H1 (cell line): ENCODE measurements at regions not wholly inside any gene's neighbourhood (a gene's known extent, or its start where the extent isn't known, plus 50 kb on each side); places are given as distances from the start of the nearest gene placed in this dataset.

Experiments used
- CTCF ChIA-PET: fragments of 300-600 bp; sonication (Branson Sonifier 250); formaldehyde crosslinking; loops from one replicate; lab custom pipeline; 2021; ENCODE audit not compliant: partially characterized antibody; lab: Charles Lee
- POLR2A ChIA-PET: fragments of 300-600 bp; sonication (Branson Sonifier 250); formaldehyde crosslinking; loops from one replicate; lab custom pipeline; 2021; ENCODE audit warnings: inconsistent platforms; ENCODE audit not compliant: partially characterized antibody; lab: Charles Lee
- DNase-seq, 2 experiments: peaks; one replicate each; pipeline versions ENCODE4 v3.0.0 to v3.0.0-alpha.2; 2010 to 2022; ENCODE audit warnings: low spot score in 2 of 2, low read depth in 1 of 2, mixed read lengths in 1 of 2
- FAIRE-seq: peaks from 2 replicates; lab custom pipeline; 2011; peaks lifted over from hg19 to GRCh38; lab: Jason Lieb, UNC
- H2AFZ ChIP-seq: 2 replicates; pipeline ENCODE4 v1.8.1; 2012; ENCODE audit warnings: low read length, inconsistent platforms
- H2AK5ac ChIP-seq: 2 replicates; pipeline ENCODE4 v1.6.1; 2013; ENCODE audit warnings: low read depth, low read length
- H2BK120ac ChIP-seq: replicated peaks from 2 replicates; pipeline ENCODE3; 2013; ENCODE audit warnings: low read depth, low read length, inconsistent platforms
- H2BK12ac ChIP-seq: 2 replicates; pipeline ENCODE4 v1.6.1; 2013; ENCODE audit warnings: low read depth, low read length
- H2BK15ac ChIP-seq: 2 replicates; pipeline ENCODE4 v1.6.1; 2013; ENCODE audit warnings: low read length
- H2BK20ac ChIP-seq: 2 replicates; pipeline ENCODE4 v1.6.1; 2013; ENCODE audit warnings: low read length
- H2BK5ac ChIP-seq: 2 replicates; pipeline ENCODE4 v1.6.1; 2013; ENCODE audit warnings: low read depth, low read length
- H3K14ac ChIP-seq: 2 replicates; pipeline ENCODE4 v1.6.1; 2013; ENCODE audit warnings: inconsistent platforms; ENCODE audit not compliant: insufficient read length
- H3K18ac ChIP-seq: 2 replicates; pipeline ENCODE4 v1.6.1; 2013; ENCODE audit warnings: low read length; ENCODE audit errors: extremely low read depth
- H3K23ac ChIP-seq: 2 replicates; pipeline ENCODE4 v1.6.1; 2013; ENCODE audit warnings: inconsistent platforms; ENCODE audit not compliant: insufficient read length
- H3K23me2 ChIP-seq: 2 replicates; pipeline ENCODE4 v1.6.1; 2013; ENCODE audit warnings: low read depth, low read length
- H3K27ac ChIP-seq: 2 replicates; pipeline ENCODE4 v1.6.1; 2011; ENCODE audit warnings: low read depth, low read length, inconsistent platforms
- H3K27me3 ChIP-seq, 4 experiments: replicated peaks in 1 of 4; 1 replicate in 1 of 4; 2 replicates in 3 of 4; pipeline versions ENCODE4 v1.6.1 to v1.8.1; 2011 to 2013; ENCODE audit warnings: low read length in 3 of 4, mild to moderate bottlenecking in 3 of 4, inconsistent platforms in 2 of 4, mixed read lengths in 2 of 4, moderate library complexity in 1 of 4; ENCODE audit not compliant: control insufficient read depth in 3 of 4, insufficient read depth in 3 of 4; ENCODE audit errors: extremely low read depth in 1 of 4
- H3K36me3 ChIP-seq, 4 experiments: 2 replicates each; pipeline versions ENCODE4 v1.6.1 to v1.8.1; 2011 to 2013; ENCODE audit warnings: mild to moderate bottlenecking in 4 of 4, low read length in 3 of 4, moderate library complexity in 2 of 4, control low read depth in 1 of 4, inconsistent platforms in 1 of 4; ENCODE audit not compliant: insufficient read depth in 4 of 4, control insufficient read depth in 2 of 4
- H3K4ac ChIP-seq: replicated peaks from 2 replicates; pipeline ENCODE3; 2013; ENCODE audit warnings: low read length, low read depth, mixed read lengths, inconsistent platforms; ENCODE audit not compliant: insufficient read length
- H3K4me1 ChIP-seq, 4 experiments: replicated peaks in 1 of 4; 1 replicate in 1 of 4; 2 replicates in 3 of 4; pipeline versions ENCODE4 v1.6.1 to v1.8.1; 2011 to 2013; ENCODE audit warnings: low read length in 3 of 4, inconsistent platforms in 2 of 4, mixed read lengths in 1 of 4; ENCODE audit not compliant: insufficient read depth in 4 of 4, control insufficient read depth in 3 of 4
- H3K4me2 ChIP-seq, 2 experiments: 2 replicates each; pipeline versions ENCODE4 v1.6.1 to v1.8.1; 2011 to 2013; ENCODE audit warnings: low read depth in 2 of 2, low read length in 2 of 2, control low read depth in 1 of 2, inconsistent platforms in 1 of 2, mild to moderate bottlenecking in 1 of 2; ENCODE audit not compliant: insufficient read depth in 1 of 2
- H3K4me3 ChIP-seq, 4 experiments: fragments of 200-600, 300-600 bp in 1 of 4; sonication (generic), shearing (Covaris generic), sonication (Bioruptor Twin) in 1 of 4; 2 replicates each; pipeline versions ENCODE4 v1.5.1 to v1.8.1; 2011 to 2016; ENCODE audit warnings: low read length in 4 of 4, low read depth in 3 of 4, control low read depth in 2 of 4, inconsistent platforms in 2 of 4, mild to moderate bottlenecking in 2 of 4, mixed read lengths in 1 of 4, moderate library complexity in 1 of 4; ENCODE audit not compliant: insufficient read depth in 2 of 4; ENCODE audit errors: extremely low read depth in 1 of 4
- H3K56ac ChIP-seq: replicated peaks from 2 replicates; pipeline ENCODE3; 2013; ENCODE audit warnings: low read depth, mild to moderate bottlenecking, mixed read lengths, low read length, inconsistent platforms; ENCODE audit not compliant: insufficient read length
- H3K79me1 ChIP-seq: 2 replicates; pipeline ENCODE4 v1.6.1; 2013; ENCODE audit warnings: low read depth, low read length, control low read depth
- H3K79me2 ChIP-seq, 2 experiments: 2 replicates each; pipeline versions ENCODE4 v1.6.1 to v1.8.1; 2012 to 2013; ENCODE audit warnings: low read length in 2 of 2, mild to moderate bottlenecking in 2 of 2, inconsistent platforms in 1 of 2; ENCODE audit not compliant: insufficient read depth in 2 of 2, control insufficient read depth in 1 of 2
- H3K9ac ChIP-seq, 4 experiments: replicated peaks in 1 of 4; 1 replicate in 1 of 4; 2 replicates in 3 of 4; pipeline versions ENCODE4 v1.6.1 to v1.8.1; 2011 to 2013; ENCODE audit warnings: low read depth in 3 of 4, low read length in 3 of 4, control low read depth in 2 of 4, mild to moderate bottlenecking in 2 of 4, moderate library complexity in 2 of 4, inconsistent platforms in 1 of 4; ENCODE audit errors: extremely low read depth in 1 of 4
- H3K9me3 ChIP-seq, 2 experiments: 2 replicates each; pipeline versions ENCODE4 v1.6.1 to v1.8.1; 2012 to 2013; ENCODE audit warnings: mild to moderate bottlenecking in 2 of 2, moderate library complexity in 2 of 2, control low read depth in 1 of 2, inconsistent platforms in 1 of 2, low read depth in 1 of 2, low read length in 1 of 2, mixed read lengths in 1 of 2; ENCODE audit not compliant: insufficient read depth in 2 of 2
- H4K20me1 ChIP-seq, 2 experiments: replicated peaks in 1 of 2; 2 replicates each; pipeline versions ENCODE3 to v1.8.1; 2011 to 2013; ENCODE audit warnings: inconsistent platforms in 2 of 2, low read length in 2 of 2, mild to moderate bottlenecking in 1 of 2; ENCODE audit not compliant: insufficient read depth in 2 of 2, control insufficient read depth in 1 of 2
- H4K5ac ChIP-seq: 2 replicates; pipeline ENCODE4 v1.6.1; 2013; ENCODE audit warnings: low read length, low read depth, mixed read lengths, inconsistent platforms; ENCODE audit not compliant: insufficient read length
- H4K8ac ChIP-seq: 2 replicates; pipeline ENCODE4 v1.8.0; 2013; ENCODE audit warnings: mild to moderate bottlenecking, moderate library complexity, low read length, inconsistent platforms; ENCODE audit not compliant: insufficient read depth; ENCODE audit errors: extremely low read depth
- H4K91ac ChIP-seq: replicated peaks from 2 replicates; pipeline ENCODE3; 2013; ENCODE audit warnings: low read length, mixed read lengths, inconsistent platforms; ENCODE audit not compliant: insufficient read length
- CREB1 ChIP-seq: IDR thresholded peaks from 2 replicates; pipeline ENCODE4 v1.6.1; 2012; ENCODE audit warnings: inconsistent platforms
- EGR1 ChIP-seq: IDR thresholded peaks from 2 replicates; pipeline ENCODE4 v1.6.1; 2011; ENCODE audit warnings: low read depth, low read length, borderline replicate concordance
- JUND ChIP-seq: IDR thresholded peaks from 2 replicates; pipeline ENCODE4 v1.6.1; 2011; ENCODE audit warnings: mild to moderate bottlenecking, improper control_type of control experiment, low read length
- KDM1A ChIP-seq: fragments of 200-600, 300-600 bp; sonication (generic); IDR thresholded peaks from 2 replicates; pipeline ENCODE4 v1.7.1; 2016; ENCODE audit warnings: mild to moderate bottlenecking, low read length, borderline replicate concordance
- MAFK ChIP-seq: IDR thresholded peaks from 2 replicates; pipeline ENCODE4 v1.6.1; 2012; ENCODE audit warnings: low read depth, mild to moderate bottlenecking, improper control_type of control experiment, low read length
- RXRA ChIP-seq: IDR thresholded peaks from 2 replicates; pipeline ENCODE4 v1.6.1; 2011; ENCODE audit warnings: low read depth, mild to moderate bottlenecking, low read length, moderate library complexity; ENCODE audit not compliant: insufficient read depth
- SIRT6 ChIP-seq: IDR thresholded peaks from one replicate; pipeline ENCODE4 v1.7.1; 2012; ENCODE audit warnings: low read length, inconsistent platforms
- TBP ChIP-seq: IDR thresholded peaks from 2 replicates; pipeline ENCODE4 v1.6.1; 2011; ENCODE audit warnings: low read depth, low read length, improper control_type of control experiment
- USF2 ChIP-seq: IDR thresholded peaks from 2 replicates; pipeline ENCODE4 v1.6.1; 2011; ENCODE audit warnings: low read length, improper control_type of control experiment
- WGBS, 2 experiments: shearing (Covaris generic) in 1 of 2; methylation state at CpG; one replicate each; pipeline versions ENCODE4 v1.1.6 to v1.1.7; 2013 to 2015; ENCODE audit warnings: low lambda C conversion rate in 2 of 2, mixed read lengths in 2 of 2, inconsistent platforms in 1 of 2, low coverage in 1 of 2, missing lambda C conversion rate in 1 of 2; ENCODE audit not compliant: insufficient replicate concordance in 2 of 2, insufficient coverage in 1 of 2, insufficient read length in 1 of 2; ENCODE audit errors: extremely low coverage in 1 of 2, missing lambda C conversion rate in 1 of 2; 5-methylcytosine and 5-hydroxymethylcytosine counted together
- TF ChIP-seq, protein P1 (sequence below), 3 experiments: IDR thresholded peaks; 1 replicate in 2 of 3; 2 replicates in 1 of 3; pipeline versions ENCODE4 v1.5.1 to v1.6.1; 2011; ENCODE audit warnings: low read length in 3 of 3, mild to moderate bottlenecking in 3 of 3, inconsistent platforms in 2 of 3, low read depth in 1 of 3, moderate library complexity in 1 of 3; ENCODE audit not compliant: insufficient read depth in 1 of 3; ENCODE audit errors: control extremely low read depth in 1 of 3

- peak overlapping the region; percentile 28 to 36; a peak in 3 of 4 replicates for H3K4me2 ChIP-seq
- DNase-seq (peak in 1 of 2 experiments; percentile 84), FAIRE-seq (peak; percentile 90)
- no peaks in the 10 kb centered on the region for H3K79me1 ChIP-seq
- peak overlapping the region in 1 of 4 experiments; percentile 9; a peak in 1 of 8 replicates for H3K4me3 ChIP-seq
- CTCF ChIA-PET, result interaction anchor here (1.1 to 1.3 kb wide), 2 partner anchors 78 to 158 kb away, joined by 3 read pairs; no protein-coding TSS in a partner anchor
- no peak overlapping the region for H3K14ac ChIP-seq
- no peak overlapping the region for H2BK15ac ChIP-seq
- H4K8ac ChIP-seq, result no peak overlapping the region
- peak overlapping the region; percentile 65 for H3K4ac ChIP-seq
- no peak overlapping the region for H3K56ac ChIP-seq
- no peaks in the 10 kb centered on the region for H3K36me3 ChIP-seq
- POLR2A ChIA-PET, result interaction anchor here (0.8 kb wide), 1 partner anchor 11 kb away, joined by 3 read pairs; no protein-coding TSS in a partner anchor
- H3K9ac ChIP-seq, result no peak overlapping the region
- H3K4me1 ChIP-seq, result peaks cover 0 to 7% (median 1%) of the 10 kb centered on the region in 4 experiments; a peak in 3 of 7 replicates
- H3K27ac ChIP-seq, result peak overlapping the region; percentile 59; the same call in 1 of the 2 replicates
- H2BK5ac ChIP-seq, result peak overlapping the region; percentile 54; the same call in 1 of the 2 replicates
- H3K18ac ChIP-seq, result peak overlapping the region; percentile 85
- no peaks in the 10 kb centered on the region for H3K79me2 ChIP-seq
- no peaks in the 10 kb centered on the region for H3K27me3 ChIP-seq
- H3K23ac ChIP-seq, result no peak overlapping the region
- no peaks in the 10 kb centered on the region for H4K20me1 ChIP-seq
- H3K9me3 ChIP-seq, result no peaks in the 10 kb centered on the region
- H3K23me2 ChIP-seq, result no peaks in the 10 kb centered on the region
- H2AFZ ChIP-seq, result peak overlapping the region; percentile 26; the same call in 1 of the 2 replicates
- no peak overlapping the region for H4K5ac ChIP-seq
- H2BK12ac ChIP-seq, result no peak overlapping the region; the same call in 1 of the 2 replicates
- no peak overlapping the region for H4K91ac ChIP-seq
- no peak overlapping the region for H2BK20ac ChIP-seq
- peak overlapping the region; percentile 17; the same call in 1 of the 2 replicates for H2AK5ac ChIP-seq
- 20% methylated on average over 3 of the region's 3 CpGs; no CpG with 5 or more reads in 1 of the 2 experiments for WGBS, 2 experiments
- peak overlapping the region; percentile 86 for H2BK120ac ChIP-seq
- TF ChIP-seq EGR1 (peak; percentile 96), SIRT6 (no peak), USF2 (no peak), TBP (peak; percentile 56; the same call in 1 of the 2 replicates), JUND (peak; percentile 95), RXRA (no peak), KDM1A (no peak), CREB1 (peak; percentile 53; the same call in 1 of the 2 replicates), MAFK (peak; percentile 67; the same call in 1 of the 2 replicates)
- TF ChIP-seq, protein P1, sequence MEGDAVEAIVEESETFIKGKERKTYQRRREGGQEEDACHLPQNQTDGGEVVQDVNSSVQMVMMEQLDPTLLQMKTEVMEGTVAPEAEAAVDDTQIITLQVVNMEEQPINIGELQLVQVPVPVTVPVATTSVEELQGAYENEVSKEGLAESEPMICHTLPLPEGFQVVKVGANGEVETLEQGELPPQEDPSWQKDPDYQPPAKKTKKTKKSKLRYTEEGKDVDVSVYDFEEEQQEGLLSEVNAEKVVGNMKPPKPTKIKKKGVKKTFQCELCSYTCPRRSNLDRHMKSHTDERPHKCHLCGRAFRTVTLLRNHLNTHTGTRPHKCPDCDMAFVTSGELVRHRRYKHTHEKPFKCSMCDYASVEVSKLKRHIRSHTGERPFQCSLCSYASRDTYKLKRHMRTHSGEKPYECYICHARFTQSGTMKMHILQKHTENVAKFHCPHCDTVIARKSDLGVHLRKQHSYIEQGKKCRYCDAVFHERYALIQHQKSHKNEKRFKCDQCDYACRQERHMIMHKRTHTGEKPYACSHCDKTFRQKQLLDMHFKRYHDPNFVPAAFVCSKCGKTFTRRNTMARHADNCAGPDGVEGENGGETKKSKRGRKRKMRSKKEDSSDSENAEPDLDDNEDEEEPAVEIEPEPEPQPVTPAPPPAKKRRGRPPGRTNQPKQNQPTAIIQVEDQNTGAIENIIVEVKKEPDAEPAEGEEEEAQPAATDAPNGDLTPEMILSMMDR (IDR thresholded peaks at IDR 0.05; ENCODE audit: control extremely low read depth in 1 of 3, insufficient read depth in 1 of 3, low read depth in 1 of 3, low read length in 3 of 3), result no peak
Measured at GRCh38 chr1:238647877-238648276, 738.5 kb upstream of the CHRM3 start.
